GM19238 (cell line): ENCODE measurements at regions not wholly inside any gene's neighbourhood (a gene's known extent, or its start where the extent isn't known, plus 50 kb on each side); places are given as distances from the start of the nearest gene placed in this dataset.

Experiments used
- DNase-seq: peaks from one replicate; pipeline ENCODE4 v3.0.0; 2011; ENCODE audit warnings: low spot score; ENCODE audit not compliant: insufficient read length

GRCh38 chr5:117833691-117834090 is 1154.7 kb downstream of the DTWD2 start:
- DNase-seq: no peak

- no peak for DNase-seq
Observed at GRCh38 chr5:117829646-117830045, 1158.7 kb downstream of the DTWD2 start.

GRCh38 chr5:117813850-117814249 is 1174.5 kb downstream of the DTWD2 start:
- no peak for DNase-seq

GRCh38 chr5:117812861-117813260 is 1175.5 kb downstream of the DTWD2 start:
- no peak for DNase-seq

- DNase-seq: no peak
Observed at GRCh38 chr5:117809251-117809650, 1179.1 kb downstream of the DTWD2 start.

DNA sequence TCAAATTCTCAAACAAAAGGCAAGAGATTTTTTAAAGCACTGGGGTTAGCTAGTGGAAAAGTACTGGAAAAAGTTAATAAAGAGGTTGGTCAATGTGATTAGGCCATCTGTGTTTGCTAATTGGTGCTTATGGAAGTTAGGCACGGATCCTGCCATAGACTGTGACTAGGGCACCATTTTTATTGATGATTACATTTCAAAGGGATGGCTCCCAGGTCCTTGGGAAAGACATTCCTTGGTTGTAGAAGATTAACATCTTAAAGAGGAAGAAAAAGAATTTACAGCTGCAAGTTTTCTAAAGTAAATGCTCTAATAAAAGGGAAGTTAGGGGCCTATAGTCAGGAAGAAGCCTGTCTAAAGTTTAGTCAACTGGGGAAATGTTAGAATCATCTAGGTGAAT is 1183.3 kb downstream of the DTWD2 start:
- no peak for DNase-seq

DNA sequence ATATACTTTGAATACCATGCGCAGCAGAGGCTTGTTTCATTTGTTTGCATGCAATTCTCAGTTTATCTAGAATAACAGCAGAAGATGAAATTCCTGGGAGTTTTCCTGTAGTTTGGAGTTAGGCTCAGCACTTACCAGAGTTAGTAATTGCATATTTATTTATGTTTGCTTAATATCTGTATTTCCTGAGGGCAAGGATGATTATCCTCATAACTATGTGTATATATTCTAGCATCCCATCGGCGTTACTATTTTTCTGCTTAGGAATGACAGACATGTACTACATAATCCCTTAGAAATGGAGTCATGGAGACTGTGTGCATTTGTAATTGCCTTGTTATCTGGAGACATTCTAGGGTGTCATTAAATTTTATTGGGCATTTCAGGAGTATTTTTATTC is 1184.8 kb downstream of the DTWD2 start:
- DNase-seq: no peak

GRCh38 chr5:117801583-117801982 is 1186.8 kb downstream of the DTWD2 start:
- no peak for DNase-seq

GRCh38 chr5:117800261-117800660 is 1188.1 kb downstream of the DTWD2 start:
- DNase-seq: no peak

DNA sequence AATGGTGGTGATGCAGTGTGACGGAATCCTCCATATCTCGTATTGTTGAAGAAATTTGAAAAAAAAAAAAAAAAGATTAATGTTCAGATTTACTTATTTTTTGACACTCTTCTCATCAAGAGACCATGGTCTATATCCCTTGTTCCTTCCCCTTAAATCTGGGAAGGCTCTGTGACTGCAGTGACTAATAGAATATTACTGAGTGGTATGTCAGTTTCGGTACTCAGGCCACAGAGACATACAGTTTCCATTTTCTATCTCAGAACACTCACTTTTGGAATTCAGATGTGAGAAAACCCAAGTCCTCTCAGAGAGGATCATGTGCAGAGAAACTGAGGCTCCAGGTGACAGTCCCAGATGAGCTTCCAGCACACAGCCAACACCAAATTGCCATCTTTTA is 1193.5 kb downstream of the DTWD2 start:
- no peak for DNase-seq

GRCh38 chr5:117793963-117794362 is 1194.4 kb downstream of the DTWD2 start:
- no peak for DNase-seq

DNA sequence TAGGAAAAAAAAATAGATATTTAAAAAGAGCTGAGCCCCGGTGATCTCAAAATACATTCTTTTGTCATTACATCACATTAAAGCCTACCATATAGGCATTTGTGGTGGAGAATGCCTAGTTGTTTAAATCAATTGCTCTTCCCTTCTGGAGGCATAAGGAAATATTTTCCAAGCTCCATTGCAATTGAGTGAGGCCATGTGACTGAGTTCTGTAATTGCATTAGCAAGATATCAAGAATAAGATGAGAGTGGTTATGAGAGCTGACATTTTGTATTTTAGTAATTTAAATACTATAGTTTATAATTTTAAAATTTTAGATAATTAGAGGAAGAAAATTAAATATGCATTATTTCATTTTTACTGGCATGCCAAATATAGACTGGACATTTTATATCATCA is 1195.9 kb downstream of the DTWD2 start:
- no peak for DNase-seq

DNA sequence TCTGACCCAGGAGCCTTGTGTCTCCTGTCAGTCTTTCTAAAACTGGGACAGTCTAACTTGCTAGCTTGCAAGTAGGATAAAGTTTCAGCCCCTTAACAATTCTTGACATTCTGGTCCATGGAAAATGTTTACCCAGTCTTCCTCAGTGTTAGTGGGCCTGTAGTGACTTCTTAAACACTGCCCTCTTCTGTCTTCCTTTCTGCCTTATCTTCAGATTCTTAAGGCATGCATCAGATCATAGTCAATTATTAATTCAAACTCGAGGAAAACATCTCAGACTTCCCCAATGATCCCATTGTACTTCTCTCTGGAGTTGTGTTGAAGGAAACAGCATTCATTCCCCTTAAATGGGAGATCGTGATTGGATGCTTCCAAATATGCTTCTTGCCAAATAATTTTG is 1199.8 kb downstream of the DTWD2 start:
- no peak for DNase-seq

- DNase-seq: no peak
Observed at GRCh38 chr5:117779171-117779570, 1204.5 kb upstream of the SEMA6A start.

DNA sequence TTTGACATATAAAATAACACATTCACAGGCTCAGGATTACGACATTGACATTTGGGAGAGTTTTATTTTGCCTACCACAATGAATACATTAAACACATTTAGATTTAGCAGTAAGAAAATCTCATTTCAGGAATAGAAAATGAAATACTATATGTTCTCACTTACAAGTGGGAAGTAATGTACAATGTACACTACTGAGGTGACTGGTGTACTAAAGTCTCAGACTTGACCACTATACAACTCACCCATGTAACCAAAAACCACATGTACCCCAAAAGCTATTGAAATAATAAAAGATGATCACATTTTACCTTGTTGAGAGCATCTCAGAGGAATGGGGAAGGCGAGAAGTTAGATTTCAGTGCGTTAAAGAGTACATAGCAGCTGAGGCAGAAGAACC is 1202.4 kb upstream of the SEMA6A start:
- DNase-seq: no peak

DNA sequence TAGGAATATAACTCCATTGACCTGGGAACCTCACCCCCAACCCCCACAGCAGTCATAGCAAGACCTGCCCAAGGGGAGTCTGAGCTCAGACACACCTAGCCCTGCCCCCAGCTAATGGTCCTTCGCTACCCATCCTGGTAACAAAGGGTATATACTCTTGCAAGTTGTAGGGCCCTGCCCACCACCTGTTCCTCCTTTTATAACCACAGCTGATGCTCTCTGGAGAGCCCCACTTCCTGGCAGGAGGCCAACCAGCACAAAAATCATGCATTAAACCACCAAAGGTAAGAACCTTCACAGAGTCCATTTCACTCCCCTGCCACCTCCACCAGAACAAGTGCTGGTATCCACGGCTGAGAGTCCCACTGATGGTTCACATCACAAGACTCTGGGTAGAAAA is 1195.3 kb upstream of the SEMA6A start:
- no peak for DNase-seq

DNA sequence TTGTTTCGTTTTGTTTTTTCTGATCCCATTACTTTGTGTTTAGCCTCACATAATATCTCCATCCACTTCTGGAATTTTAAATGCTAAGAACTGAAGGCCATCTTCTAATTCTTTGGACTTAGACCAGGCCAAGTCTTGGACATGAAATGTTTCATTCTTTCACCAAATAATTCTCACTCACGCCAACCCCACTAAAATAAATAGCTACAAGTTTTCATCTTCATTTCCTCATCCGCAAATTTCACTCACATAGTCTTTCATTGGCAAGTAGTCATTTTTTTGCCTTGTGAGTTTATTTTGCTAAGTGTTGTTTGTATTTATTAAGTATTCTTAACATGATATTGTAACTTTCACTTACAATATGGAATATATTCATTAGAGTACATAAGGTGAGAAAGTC is 1188.6 kb upstream of the SEMA6A start:
- no peak for DNase-seq

- no peak for DNase-seq
Observed at GRCh38 chr5:117761186-117761585, 1186.6 kb upstream of the SEMA6A start.

DNA sequence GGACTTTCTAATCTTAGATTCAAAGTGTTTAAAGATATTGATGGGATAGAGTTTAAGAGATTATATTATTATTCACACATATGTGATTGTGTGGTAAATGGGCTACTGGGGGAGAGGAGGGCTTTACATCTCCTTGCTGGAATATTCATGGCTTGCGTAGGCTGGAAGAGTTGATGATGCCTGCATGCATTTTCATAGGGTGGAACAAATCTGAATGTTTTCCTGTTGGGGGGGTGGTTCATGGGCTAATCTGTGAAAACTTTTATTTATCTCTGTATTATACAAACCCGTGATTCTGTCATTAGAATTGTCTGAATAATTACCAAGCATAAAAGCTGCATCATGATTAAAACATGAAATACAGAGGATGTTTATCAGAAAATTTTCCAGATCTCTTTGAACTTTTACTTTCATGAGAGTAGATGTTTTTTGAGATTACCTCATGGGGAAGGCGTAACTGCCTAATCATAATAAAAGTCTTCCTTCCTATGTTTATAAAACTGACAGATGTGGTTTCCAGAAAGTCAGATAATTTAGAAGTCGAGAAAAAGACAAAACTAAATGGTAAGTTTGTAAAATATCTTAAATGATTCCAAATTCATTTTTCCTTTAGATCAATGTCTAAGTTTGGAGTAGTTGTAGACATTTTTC is 1185.4 kb upstream of the SEMA6A start:
- no peak for DNase-seq

- no peak for DNase-seq
Observed at GRCh38 chr5:117752403-117752802, 1177.8 kb upstream of the SEMA6A start.

DNA sequence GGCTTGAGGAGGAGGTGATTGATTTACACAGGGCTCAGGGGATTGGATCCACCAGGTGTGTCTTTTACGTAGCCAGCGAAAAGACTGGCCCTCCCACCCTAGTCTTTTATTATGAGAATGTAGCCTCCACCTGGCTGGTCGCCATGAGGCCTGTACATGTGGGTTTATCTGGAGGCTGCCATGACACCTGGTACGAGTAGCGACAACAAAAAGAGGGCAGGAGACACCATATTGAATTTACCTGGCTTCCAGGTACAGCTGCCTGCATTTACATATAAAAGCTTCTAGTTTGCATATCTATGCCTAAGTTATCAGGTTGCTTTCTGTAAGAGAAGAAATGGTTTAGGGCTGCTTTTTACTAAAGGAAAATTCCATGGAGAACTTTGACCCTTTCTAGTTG is 1173.7 kb upstream of the SEMA6A start:
- DNase-seq: no peak

DNA sequence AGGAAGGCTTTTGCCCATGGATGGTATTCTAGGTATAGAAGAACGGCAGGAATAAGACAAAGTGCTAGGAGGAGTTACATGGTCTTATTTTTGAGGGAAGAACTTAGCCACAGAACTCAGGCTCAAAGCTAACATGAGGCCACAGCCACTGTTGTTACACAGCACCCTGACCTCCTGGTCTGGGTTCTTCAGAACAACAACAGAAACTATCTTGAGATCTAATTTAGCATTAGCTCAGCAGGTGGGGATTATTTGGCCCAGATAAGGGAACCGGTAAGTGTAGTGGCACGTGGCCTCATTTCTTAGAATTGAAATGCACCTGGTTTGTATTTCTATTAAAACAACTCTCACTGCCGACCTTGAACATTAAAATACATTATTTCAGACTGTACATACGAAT is 1168.7 kb upstream of the SEMA6A start:
- DNase-seq: no peak

GRCh38 chr5:117741655-117742206 is 1167.1 kb upstream of the SEMA6A start:
- DNase-seq: no peak

DNA sequence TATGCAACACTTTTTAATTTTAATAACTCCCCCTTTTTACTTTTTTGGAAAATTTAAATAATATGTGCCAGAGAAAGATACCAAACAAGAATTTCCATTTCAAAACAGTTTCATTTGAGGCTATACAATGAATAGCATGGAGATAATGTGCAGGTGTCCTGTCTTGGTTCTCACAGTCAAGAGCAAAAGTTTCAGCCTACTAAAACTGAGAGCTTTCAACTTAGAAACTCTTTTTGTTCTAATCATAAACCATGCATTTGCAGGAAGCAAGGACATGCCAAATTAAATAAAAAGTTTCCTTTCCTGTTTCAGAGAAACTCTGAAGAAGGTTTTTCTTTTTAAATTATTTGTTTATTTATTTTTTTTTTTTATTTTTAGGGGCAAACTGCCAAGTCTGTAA is 1165.6 kb upstream of the SEMA6A start:
- no peak for DNase-seq
